SKM-1 (cell line): ENCODE measurements at regions not wholly inside any gene's neighbourhood (a gene's known extent, or its start where the extent isn't known, plus 50 kb on each side); places are given as distances from the start of the nearest gene placed in this dataset.
"Not testable (repeated sequence)": the region's sequence is repeated elsewhere in the genome, so short reads cannot be mapped to it uniquely, and the experiment has no call there.

Source experiments
- DNase-seq: peaks from one replicate; lab custom pipeline; 2025; ENCODE audit not compliant: unreplicated experiment; lab: John Stamatoyannopoulos, UW

GRCh38 chr11:56883371-56883987 lies 105.2 kb upstream of the OR5AK2 start:
- DNase-seq = no peak

- no peak for DNase-seq
Measured at GRCh38 chr11:56876621-56877275, 112.0 kb upstream of the OR5AK2 start.

DNA sequence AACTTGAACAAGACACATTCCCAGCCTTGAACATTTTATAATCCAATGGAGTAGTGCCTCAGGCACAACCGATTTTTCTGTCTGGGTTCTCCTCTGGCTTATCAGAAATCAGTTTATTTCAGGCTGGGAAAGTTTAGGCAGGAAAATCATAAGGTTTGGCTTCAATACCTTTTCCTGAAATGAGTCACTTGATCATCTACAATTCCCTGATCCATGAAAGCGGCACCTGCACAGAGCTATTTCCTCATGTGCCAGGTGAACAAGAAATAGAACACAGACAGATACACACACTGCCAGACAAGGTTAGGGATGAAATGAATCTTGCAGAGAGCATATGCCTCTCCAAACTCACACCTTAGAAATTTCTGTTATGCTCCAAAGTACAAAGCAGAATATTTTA lies 106.7 kb upstream of the OR9G4 start:
- no peak for DNase-seq

- DNase-seq = no peak
Measured at GRCh38 chr11:56852131-56852530, 103.6 kb upstream of the OR9G4 start.

DNA sequence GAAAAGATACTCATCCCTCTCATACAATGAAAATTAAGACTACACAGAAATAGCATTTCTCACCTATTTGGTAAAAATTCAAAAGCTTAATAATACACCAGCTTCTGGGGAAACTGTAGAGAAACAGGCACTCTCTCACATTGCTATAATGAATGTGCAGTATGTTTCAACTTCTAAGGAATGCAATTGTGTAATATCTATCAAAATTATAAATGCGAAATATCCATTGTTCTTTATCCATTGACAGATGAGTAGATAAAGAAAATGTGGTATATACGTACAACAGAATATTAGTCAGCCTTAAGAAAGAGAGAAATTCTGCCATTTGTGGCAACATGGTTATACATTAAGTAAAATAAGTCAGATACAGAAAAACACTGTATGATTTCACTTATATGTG lies 101.4 kb upstream of the OR9G4 start:
- DNase-seq = no peak

GRCh38 chr11:56849250-56849649 lies 100.8 kb upstream of the OR9G4 start:
- DNase-seq = no peak

- no peak for DNase-seq
Measured at GRCh38 chr11:56848141-56848809, 99.8 kb upstream of the OR9G4 start.

GRCh38 chr11:56846631-56847576 lies 98.4 kb upstream of the OR9G4 start:
- no peak for DNase-seq

DNA sequence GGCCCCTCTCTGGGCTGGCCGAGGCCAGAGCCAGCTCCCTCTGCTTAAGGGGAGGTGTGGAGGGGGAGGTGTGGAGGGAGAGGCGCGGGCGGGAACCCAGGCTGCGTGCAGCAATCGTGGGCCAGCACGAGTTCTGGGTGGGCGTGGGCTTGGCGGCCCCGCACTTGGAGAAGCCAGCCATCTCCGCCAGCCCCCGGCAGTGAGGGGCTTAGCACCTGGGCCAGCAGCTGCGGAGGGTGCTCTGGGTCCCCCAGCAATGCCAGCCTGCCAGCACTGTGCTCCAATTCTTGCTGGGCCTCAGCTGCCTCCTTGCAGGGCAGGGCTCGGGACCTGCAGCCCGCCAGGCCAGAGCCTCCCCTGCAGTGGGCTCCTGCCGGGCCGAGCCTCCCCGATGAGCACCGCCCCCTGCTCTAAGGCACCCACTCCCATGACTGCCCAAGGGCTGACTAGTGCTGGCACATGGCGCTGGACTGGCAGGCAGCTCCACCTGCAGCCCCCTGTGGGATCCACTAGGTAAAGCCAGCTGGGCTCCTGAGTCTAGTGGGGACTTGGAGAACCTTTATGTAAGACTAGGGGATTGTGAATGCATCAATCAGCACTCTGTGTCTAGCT lies 96.7 kb upstream of the OR9G4 start:
- DNase-seq = no peak

- no peak for DNase-seq
Measured at GRCh38 chr11:56843816-56844215, 95.3 kb upstream of the OR9G4 start.

DNA sequence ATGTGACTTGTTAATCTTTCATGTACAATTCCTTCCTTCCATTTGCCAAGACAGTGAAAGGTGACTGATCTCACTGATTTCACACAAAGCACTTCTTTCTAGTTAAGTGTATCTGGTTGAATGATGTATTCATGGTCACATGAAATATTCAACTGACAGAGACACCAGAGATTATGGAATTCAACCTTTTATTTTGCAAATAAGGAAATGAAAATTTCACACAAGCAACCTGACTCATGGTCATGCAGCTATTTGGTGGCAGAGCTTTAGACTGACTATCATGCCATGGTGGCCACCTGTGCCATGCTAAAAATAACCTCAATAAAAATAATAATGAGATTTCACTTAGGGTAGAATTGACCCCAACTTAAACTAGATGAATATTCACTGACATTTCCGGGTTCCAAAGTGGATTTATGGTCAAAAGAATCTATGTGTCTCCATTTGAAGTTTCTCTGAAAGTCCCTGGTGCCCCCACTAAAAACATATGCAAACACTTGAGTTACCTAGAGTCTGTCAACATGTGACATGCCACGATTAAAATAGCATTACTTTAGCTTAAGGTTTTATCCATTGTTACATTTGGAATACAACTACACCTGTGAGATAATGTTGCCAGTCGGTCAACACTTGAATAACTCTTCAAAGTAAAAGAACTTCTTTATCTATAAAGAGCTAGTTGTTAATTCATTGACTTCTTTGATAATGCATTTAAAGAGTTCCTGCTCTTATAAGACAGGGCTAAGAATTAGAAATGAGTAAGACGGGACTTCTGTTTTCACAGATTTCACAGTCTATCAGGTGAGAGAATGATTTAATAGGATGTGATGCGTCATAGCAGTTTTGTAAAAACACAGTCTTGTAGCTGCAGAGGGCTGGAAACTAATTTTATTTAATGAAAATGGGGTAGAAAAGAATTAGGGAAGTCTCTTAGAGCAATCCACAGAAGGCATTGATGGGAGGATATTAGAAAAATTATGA lies 94.6 kb upstream of the OR9G4 start:
- no peak for DNase-seq

- DNase-seq = peak; percentile 13
Measured at GRCh38 chr11:56841210-56841810, 92.8 kb upstream of the OR9G4 start.

DNA sequence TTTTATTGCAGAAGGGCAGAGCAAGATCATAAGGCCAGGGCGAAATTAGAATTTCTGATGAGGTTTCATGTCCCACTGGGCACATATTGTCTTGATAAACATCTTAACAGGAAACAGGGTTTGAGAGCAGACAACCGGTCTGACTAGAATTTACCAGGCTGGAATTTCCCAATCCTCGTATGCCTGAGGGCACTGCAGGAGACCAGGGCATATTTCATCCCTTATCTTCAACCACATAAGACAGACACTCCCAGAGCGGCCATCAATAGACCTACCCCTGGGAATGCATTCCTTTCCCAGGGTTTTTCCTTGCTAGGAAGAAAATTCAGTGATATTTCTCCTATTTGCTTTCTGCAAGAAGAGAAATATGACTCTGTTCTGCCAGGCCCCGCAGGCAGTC lies 78.9 kb upstream of the OR9G4 start:
- DNase-seq = not testable (repeated sequence)

- DNase-seq = no peak
Measured at GRCh38 chr11:56819916-56820315, 71.4 kb upstream of the OR9G4 start.

GRCh38 chr11:56817661-56818060 lies 69.2 kb upstream of the OR9G4 start:
- DNase-seq = no peak

DNA sequence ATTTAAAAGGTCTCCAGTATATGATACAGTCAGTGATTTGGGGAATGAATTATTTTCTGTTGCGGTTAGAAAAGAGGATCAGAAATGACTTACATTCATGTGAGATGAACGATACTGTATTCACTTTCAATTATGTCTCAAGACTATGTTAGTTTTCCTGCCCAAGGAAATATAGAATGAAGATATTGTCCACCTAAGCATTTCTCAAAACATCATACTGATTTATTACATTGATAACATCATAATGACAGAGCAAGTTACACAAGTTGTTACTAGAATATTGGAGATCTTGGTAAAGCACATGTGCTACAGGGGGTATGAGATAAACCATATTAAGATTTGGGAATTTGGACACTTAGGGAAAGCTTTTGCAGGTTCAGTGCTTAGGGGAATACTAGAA lies 67.8 kb upstream of the OR9G4 start:
- DNase-seq = no peak

- no peak for DNase-seq
Measured at GRCh38 chr11:56808326-56808725, 59.8 kb upstream of the OR9G4 start.

GRCh38 chr11:56799691-56800210 lies 51.3 kb upstream of the OR9G4 start:
- no peak for DNase-seq
